HG03378 (cell line): ENCODE measurements at regions not wholly inside any gene's neighbourhood (a gene's known extent, or its start where the extent isn't known, plus 50 kb on each side); places are given as distances from the start of the nearest gene placed in this dataset.
"Not testable (repeated sequence)": the region's sequence is repeated elsewhere in the genome, so short reads cannot be mapped to it uniquely, and the experiment has no call there.

Experiments used
- ATAC-seq: cut with Tn5 transposase; IDR thresholded peaks from one replicate; pipeline ENCODE4 v1.9.1; 2021; ENCODE audit warnings: mild to moderate bottlenecking, moderate library complexity; ENCODE audit not compliant: unreplicated experiment

DNA sequence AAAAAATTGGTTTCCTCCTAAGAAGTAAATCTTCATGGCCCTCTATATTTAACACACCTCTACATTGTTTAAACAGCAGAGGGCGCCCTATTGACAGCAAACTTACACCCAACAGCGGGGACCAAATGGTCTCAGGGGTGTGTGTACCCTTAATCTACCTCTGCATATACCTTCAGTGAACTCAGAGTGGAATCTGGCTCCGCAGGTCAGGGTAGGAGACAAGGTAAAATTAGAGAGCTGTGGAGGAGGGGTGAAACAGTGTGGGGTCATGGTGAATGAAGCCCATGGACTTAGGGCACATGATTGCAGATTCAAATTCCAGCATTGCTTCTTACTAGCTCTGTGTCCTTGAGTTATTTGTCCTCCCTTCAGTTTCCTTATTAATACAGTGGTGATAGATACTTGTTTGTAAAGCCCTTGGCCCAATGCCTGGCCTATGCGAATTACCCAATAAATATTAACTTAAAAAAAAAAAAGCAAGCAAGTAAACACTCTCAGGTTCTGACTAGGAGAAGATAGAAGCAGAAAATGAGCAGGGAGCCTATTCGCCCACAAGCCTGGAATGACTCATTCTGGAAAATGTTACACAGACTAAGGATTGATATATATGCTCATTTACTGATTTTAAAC, 122.9 kb downstream of the CAVIN4 start:
- ATAC-seq: no peak

DNA sequence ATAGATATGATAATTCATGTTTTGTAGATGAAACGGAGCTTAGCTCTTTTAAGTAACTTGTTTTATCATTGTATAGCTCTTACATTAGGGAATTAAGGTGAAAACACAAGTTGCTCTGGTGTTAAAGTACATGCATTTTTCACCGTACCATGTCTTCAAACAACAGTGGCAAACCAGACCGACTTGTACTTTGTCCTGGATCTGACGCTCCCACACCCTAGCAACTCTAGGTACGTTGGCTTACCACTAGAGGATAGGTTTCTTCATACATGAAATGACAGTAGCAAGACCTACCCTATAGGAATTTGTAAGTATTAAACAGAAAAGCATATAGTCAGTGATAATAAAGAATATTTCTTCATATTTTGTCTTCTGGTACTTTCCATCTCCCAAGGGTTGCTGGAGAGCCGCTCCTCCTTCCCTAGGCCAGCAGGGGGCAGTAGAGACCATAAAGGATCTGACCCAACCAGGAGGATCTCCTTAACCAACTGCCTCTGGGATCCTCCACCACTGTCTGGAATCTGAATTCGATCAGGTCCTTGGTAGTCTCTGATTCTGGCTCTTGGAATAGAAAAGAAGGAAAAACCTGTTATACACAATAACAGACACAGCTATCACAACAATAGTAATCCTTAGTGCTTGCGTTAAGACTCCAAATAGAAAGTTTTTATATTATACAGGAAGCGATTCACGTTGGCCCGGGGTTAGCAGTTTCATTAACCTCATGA, 136.7 kb downstream of the CAVIN4 start:
- ATAC-seq: peak; percentile 83

- ATAC-seq: no peak
These were observed 137.2 kb downstream of the CAVIN4 start for GRCh38 chr9:100715100-100715380.

GRCh38 chr9:100718717-100719116, 140.8 kb downstream of the CAVIN4 start:
- no peak for ATAC-seq

DNA sequence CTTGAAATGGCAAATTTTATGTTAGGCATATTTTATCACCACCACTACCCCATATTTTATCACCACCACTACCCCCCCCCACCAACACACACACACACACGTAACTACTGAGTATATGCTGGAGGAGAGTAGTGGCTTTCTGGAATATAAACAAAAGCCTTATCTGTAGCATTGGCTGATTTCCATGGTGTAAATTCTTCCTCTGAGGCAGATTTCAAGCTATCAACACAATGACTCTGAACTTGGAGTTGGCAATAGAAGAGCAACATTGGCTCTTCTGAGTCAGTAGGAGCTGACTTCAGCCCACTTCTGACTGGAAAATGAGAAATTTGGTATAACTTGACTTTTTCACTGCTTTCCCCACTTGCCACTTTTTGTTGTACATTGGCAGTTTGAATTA, 143.0 kb downstream of the CAVIN4 start:
- no peak for ATAC-seq

GRCh38 chr9:100724886-100725285, 147.0 kb downstream of the CAVIN4 start:
- no peak for ATAC-seq

DNA sequence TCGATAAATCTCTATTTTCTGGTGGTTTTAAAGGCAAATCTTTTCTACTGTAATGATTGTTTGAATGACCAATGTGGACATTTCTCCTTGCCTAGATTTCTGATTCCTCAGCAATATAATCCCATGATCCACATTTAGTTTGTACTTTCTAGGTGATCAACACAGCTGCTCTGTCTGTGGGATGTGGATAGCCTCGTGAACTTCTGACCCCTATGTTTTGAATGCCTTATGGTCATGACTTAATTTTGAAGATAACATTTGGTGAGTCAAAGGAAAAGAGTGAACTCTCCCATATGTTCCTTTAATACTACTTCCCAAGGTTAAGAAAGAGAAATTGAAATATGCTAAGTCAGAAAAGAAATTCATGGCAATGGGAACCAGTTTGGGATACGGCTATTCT, 147.5 kb downstream of the CAVIN4 start:
- no peak for ATAC-seq

DNA sequence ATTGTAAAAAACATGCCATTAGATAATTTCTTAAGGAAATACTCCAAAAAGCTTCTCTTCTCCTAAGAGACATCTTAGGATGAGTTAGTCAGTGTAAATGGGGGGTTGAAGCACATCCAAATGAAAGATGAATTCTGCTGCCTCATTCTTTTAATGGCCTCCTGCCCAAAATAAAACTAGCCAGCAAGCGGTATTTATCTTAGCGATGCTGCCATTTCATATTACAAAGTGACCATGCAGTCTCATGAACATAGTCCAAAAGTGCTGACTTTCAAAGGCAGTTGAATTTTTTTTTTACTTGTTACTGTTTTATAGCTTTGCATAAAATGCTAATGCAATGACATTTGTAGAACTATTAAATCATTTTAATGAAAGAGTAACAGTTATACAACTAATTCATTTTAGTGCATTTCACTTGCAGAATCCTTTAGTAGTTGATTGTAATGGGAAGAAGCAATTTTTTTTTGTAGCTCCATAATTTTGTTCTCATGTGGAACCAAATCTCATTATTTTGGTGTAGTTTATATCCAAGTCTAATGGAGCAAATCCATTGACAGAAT, 151.5 kb downstream of the CAVIN4 start:
- ATAC-seq: no peak

GRCh38 chr9:100730086-100730485, 152.2 kb downstream of the CAVIN4 start:
- no peak for ATAC-seq

GRCh38 chr9:100731038-100731556, 153.2 kb downstream of the CAVIN4 start:
- no peak for ATAC-seq

DNA sequence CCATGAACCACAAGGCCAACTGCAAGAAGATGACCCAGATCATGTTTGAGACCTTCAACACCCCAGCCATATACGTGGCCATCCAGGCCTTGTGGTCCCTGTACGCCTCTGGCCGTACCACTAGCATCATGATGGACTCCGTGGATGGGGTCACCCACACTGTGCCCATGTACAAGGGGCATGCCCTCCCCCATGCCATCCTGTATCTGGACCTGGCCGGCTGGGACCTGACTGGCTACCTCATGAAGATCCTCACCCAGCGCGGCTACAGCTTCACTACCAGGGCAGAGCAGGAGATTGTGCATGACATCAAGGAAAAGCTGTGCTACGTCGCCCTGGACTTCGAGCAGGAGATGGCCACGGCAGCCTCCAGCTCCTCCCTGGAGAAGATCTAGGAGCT, 153.7 kb downstream of the CAVIN4 start:
- no peak for ATAC-seq

DNA sequence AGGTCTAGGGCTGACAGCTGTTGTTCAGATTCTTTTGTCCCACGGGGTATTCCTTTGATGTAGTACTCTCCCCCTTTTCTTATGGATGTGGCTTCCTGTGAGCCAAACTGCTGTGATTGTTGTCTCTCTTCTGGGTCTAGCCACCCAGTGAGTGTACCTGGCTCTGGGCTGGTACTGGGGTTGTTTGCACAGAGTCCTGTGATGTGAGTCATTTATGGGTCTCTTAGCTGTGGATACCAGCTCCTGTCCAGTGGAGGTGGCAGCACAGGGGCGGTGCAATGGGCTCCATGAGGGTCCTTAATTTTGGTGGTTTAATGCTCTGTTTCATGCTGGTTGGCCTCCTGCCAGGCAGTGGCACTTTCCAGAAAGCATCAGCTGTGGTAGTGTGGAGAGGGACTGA, 161.3 kb downstream of the CAVIN4 start:
- no peak for ATAC-seq

GRCh38 chr9:100739666-100740065, 161.8 kb downstream of the CAVIN4 start:
- ATAC-seq: no peak

DNA sequence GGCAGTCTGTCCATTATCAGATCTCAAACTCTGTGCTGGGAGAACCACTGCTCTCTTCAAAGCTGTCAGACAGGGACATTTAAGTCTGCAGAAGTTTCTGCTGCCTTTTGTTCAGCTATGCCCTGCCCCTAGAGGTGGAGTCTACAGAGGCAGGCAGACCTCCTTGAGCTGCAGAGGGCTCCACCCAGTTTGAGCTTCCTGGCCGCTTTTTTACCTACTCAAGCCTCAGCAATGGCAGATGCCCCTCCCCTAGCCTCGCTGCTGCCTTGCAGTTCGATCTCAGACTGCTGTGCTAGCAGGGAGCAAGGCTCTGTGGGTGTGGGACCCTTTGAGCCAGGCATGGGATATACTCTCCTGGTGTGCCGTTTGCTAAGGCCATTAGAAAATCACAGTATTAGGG, 171.1 kb downstream of the CAVIN4 start:
- ATAC-seq: not testable (repeated sequence)

DNA sequence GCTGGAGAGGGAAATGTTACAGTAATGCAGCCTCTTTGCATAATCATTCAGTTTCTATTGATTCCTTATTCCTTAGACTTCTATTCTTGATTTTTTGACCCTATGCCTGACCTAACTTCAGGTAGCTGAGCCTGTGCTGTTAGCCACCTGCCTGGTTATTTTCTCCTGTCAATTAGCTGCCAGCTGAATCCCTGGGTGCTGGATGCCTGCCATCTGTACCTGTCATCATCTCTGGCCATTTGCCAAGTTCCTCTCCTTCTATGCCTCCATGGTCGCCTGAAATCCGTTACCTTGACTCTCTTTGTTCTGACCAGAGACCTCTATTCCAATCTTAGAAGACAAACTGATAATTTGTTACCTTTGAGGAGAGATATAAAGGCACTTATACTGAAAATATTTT, 178.3 kb downstream of the CAVIN4 start:
- ATAC-seq: no peak

GRCh38 chr9:100759215-100759614, 181.3 kb downstream of the CAVIN4 start:
- no peak for ATAC-seq

DNA sequence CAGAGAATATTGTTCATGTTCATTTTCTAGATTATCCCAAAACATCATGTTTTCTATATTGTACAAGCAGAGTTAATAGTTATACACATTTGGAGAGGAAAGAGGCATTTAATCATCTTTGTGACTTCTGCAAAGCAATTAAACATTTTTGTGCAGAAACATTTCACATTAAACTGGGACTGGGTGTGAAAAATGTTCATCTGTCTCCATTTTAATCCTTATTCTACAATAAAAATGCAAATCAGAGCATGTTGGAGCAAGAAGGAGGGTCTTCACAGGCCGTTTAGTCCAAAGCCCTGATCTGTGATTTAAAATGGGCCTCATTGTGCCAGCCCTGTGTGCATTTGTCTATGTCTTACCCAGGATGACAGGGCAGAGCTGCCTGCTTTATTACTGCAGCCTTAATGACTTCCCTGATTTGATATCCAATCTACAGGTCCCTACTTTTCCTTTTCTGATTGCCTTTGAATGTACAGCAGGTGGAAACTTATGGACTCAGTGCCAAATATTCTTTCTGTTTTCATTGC, 183.5 kb downstream of the CAVIN4 start:
- no peak for ATAC-seq

DNA sequence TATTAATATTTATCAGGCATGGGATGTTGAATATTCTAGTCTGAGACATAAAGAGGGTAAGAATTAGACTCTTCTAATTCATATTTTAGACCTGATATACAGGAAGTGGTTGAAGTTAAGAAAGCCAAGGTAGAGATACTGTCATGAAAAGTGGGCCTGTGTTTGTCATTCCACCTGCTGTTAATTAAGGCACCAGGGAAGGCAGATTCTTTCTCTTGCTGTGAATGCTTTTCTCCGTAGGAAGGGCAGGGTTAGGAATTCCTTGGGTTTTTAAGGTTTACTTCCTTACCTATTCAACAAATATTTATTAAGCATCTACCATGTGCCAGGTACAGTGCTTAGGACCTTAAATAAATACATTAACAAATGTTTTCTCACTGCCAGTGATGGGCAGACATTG, 196.4 kb downstream of the CAVIN4 start:
- ATAC-seq: no peak

- ATAC-seq: no peak
These were observed 197.1 kb downstream of the CAVIN4 start for GRCh38 chr9:100774962-100775361.

- no peak for ATAC-seq
These were observed 198.0 kb downstream of the CAVIN4 start for GRCh38 chr9:100775912-100776311.

GRCh38 chr9:100784755-100785154, 206.9 kb downstream of the CAVIN4 start:
- no peak for ATAC-seq

DNA sequence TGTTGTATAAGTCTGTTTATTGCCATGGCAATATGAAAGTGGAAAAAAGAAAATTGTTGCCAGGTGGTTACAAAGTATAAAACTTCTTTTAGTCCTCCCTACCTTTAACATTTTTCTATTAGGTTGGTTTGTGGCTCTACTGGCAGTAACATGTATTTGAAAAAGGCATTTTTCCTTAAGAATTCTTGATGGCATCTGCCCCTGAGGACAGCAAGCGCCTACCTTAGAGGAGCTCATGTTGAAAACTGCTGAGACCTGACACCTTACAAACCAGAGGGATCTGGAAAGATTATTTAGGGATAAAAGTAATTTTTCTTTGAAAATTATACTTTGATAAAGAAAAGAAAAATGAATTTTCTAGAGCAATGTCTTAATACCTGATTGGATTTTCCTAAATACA, 208.1 kb downstream of the CAVIN4 start:
- ATAC-seq: no peak
